Memory B cell (primary cell): ENCODE measurements at regions not wholly inside any gene's neighbourhood (a gene's known extent, or its start where the extent isn't known, plus 50 kb on each side); places are given as distances from the start of the nearest gene placed in this dataset.

Source experiments
- ATAC-seq: fragments of 150-1000 bp; cut with Tn5 transposase; 2 replicates; pipeline ENCODE4 v1.10.0; 2021; ENCODE audit warnings: low read depth, mild to moderate bottlenecking, moderate library complexity
- DNase-seq, 2 donors: peaks; one replicate each; pipeline ENCODE4 v3.0.0; 2022; ENCODE audit warnings: low spot score in 2 of 2
- H3K27ac Mint-ChIP-seq: one replicate; pipeline ENCODE4 v1.8.0; 2022; ENCODE audit warnings: mild to moderate bottlenecking, moderate library complexity, mixed read lengths
- H3K27me3 Mint-ChIP-seq: one replicate; pipeline ENCODE4 v1.8.0; 2022; ENCODE audit warnings: mixed read lengths
- H3K36me3 Mint-ChIP-seq: one replicate; pipeline ENCODE4 v1.8.0; 2022; ENCODE audit warnings: mild to moderate bottlenecking, mixed read lengths
- H3K4me1 Mint-ChIP-seq: one replicate; pipeline ENCODE4 v1.8.0; 2022; ENCODE audit warnings: mixed read lengths
- H3K4me3 Mint-ChIP-seq: one replicate; pipeline ENCODE4 v1.8.0; 2022; ENCODE audit warnings: mild to moderate bottlenecking, moderate library complexity, mixed read lengths
- H3K9me3 Mint-ChIP-seq: one replicate; pipeline ENCODE4 v1.8.0; 2022; ENCODE audit warnings: mixed read lengths

GRCh38 chr13:73714522-73714921 lies 419.7 kb downstream of the KLF12 start:
- ATAC-seq (no peak), DNase-seq (no peak)
- peaks cover 38% of the 10 kb centered on the region for H3K36me3 Mint-ChIP-seq
- H3K27ac Mint-ChIP-seq = peak overlapping the region; percentile 29
- H3K27me3 Mint-ChIP-seq = no peaks in the 10 kb centered on the region
- H3K9me3 Mint-ChIP-seq = no peaks in the 10 kb centered on the region
- no peak overlapping the region for H3K4me3 Mint-ChIP-seq
- H3K4me1 Mint-ChIP-seq = peaks cover 2% of the 10 kb centered on the region

- ATAC-seq = peak; percentile 53
- Mint-ChIP-seq H3K9me3 (no peaks in the 10 kb centered on the region), H3K4me1 (no peaks in the 10 kb centered on the region), H3K4me3 (no peak overlapping the region), H3K27me3 (no peaks in the 10 kb centered on the region), H3K27ac (no peak overlapping the region), H3K36me3 (peaks cover 34% of the 10 kb centered on the region)
- DNase-seq = peak in 1 of 2 donors; percentile 7
These were observed 425.7 kb downstream of the KLF12 start for GRCh38 chr13:73708393-73708985.

GRCh38 chr13:73704587-73704986 lies 429.6 kb downstream of the KLF12 start:
- Mint-ChIP-seq H3K27me3 (no peaks in the 10 kb centered on the region), H3K4me1 (no peaks in the 10 kb centered on the region), H3K9me3 (no peaks in the 10 kb centered on the region), H3K4me3 (no peak overlapping the region), H3K36me3 (peaks cover 18% of the 10 kb centered on the region), H3K27ac (peak overlapping the region; percentile 18)
- DNase-seq = no peak
- no peak for ATAC-seq

- Mint-ChIP-seq H3K4me1 (no peaks in the 10 kb centered on the region), H3K36me3 (peaks cover 21% of the 10 kb centered on the region), H3K4me3 (no peak overlapping the region), H3K27me3 (no peaks in the 10 kb centered on the region), H3K27ac (no peak overlapping the region), H3K9me3 (no peaks in the 10 kb centered on the region)
- ATAC-seq (no peak), DNase-seq (no peak)
These were observed 430.6 kb downstream of the KLF12 start for GRCh38 chr13:73703606-73704005.

GRCh38 chr13:73702419-73703071 lies 431.7 kb downstream of the KLF12 start:
- peaks cover 24% of the 10 kb centered on the region for H3K36me3 Mint-ChIP-seq
- no peaks in the 10 kb centered on the region for H3K27me3 Mint-ChIP-seq
- no peaks in the 10 kb centered on the region for H3K4me1 Mint-ChIP-seq
- H3K27ac Mint-ChIP-seq = no peak overlapping the region
- no peaks in the 10 kb centered on the region for H3K9me3 Mint-ChIP-seq
- no peak overlapping the region for H3K4me3 Mint-ChIP-seq
- no peak for DNase-seq
- ATAC-seq = peak; percentile 29

- H3K27ac Mint-ChIP-seq = no peak overlapping the region
- H3K27me3 Mint-ChIP-seq = no peaks in the 10 kb centered on the region
- H3K4me1 Mint-ChIP-seq = no peaks in the 10 kb centered on the region
- H3K9me3 Mint-ChIP-seq = no peaks in the 10 kb centered on the region
- no peak overlapping the region for H3K4me3 Mint-ChIP-seq
- H3K36me3 Mint-ChIP-seq = peaks cover 26% of the 10 kb centered on the region
- ATAC-seq = no peak
- no peak for DNase-seq
These were observed 433.0 kb downstream of the KLF12 start for GRCh38 chr13:73701160-73701559.

GRCh38 chr13:73698859-73699258 lies 435.3 kb downstream of the KLF12 start:
- Mint-ChIP-seq H3K27ac (no peak overlapping the region), H3K4me1 (no peaks in the 10 kb centered on the region), H3K4me3 (no peak overlapping the region), H3K27me3 (no peaks in the 10 kb centered on the region), H3K36me3 (peaks cover 33% of the 10 kb centered on the region), H3K9me3 (no peaks in the 10 kb centered on the region)
- DNase-seq = no peak
- ATAC-seq = no peak

- H3K4me1 Mint-ChIP-seq = no peaks in the 10 kb centered on the region
- H3K4me3 Mint-ChIP-seq = no peak overlapping the region
- H3K27ac Mint-ChIP-seq = no peak overlapping the region
- ATAC-seq (no peak), DNase-seq (no peak)
- H3K27me3 Mint-ChIP-seq = no peaks in the 10 kb centered on the region
- H3K36me3 Mint-ChIP-seq = peaks cover 35% of the 10 kb centered on the region
- H3K9me3 Mint-ChIP-seq = no peaks in the 10 kb centered on the region
These were observed 437.0 kb downstream of the KLF12 start for GRCh38 chr13:73697166-73697565.

GRCh38 chr13:73696713-73697112 lies 437.5 kb downstream of the KLF12 start:
- no peak for DNase-seq
- Mint-ChIP-seq H3K36me3 (peaks cover 37% of the 10 kb centered on the region), H3K27ac (no peak overlapping the region), H3K4me1 (no peaks in the 10 kb centered on the region), H3K4me3 (no peak overlapping the region), H3K9me3 (no peaks in the 10 kb centered on the region), H3K27me3 (no peaks in the 10 kb centered on the region)
- no peak for ATAC-seq

- ATAC-seq (no peak), DNase-seq (no peak)
- no peaks in the 10 kb centered on the region for H3K27me3 Mint-ChIP-seq
- peaks cover 38% of the 10 kb centered on the region for H3K36me3 Mint-ChIP-seq
- H3K4me3 Mint-ChIP-seq = no peak overlapping the region
- H3K9me3 Mint-ChIP-seq = no peaks in the 10 kb centered on the region
- no peak overlapping the region for H3K27ac Mint-ChIP-seq
- H3K4me1 Mint-ChIP-seq = no peaks in the 10 kb centered on the region
These were observed 437.9 kb downstream of the KLF12 start for GRCh38 chr13:73696271-73696670.

GRCh38 chr13:73695325-73695724 lies 438.9 kb downstream of the KLF12 start:
- DNase-seq (no peak), ATAC-seq (no peak)
- Mint-ChIP-seq H3K27me3 (no peaks in the 10 kb centered on the region), H3K36me3 (peaks cover 38% of the 10 kb centered on the region), H3K4me3 (no peak overlapping the region), H3K27ac (no peak overlapping the region), H3K4me1 (no peaks in the 10 kb centered on the region), H3K9me3 (no peaks in the 10 kb centered on the region)

- H3K27ac Mint-ChIP-seq = no peak overlapping the region
- peaks cover 42% of the 10 kb centered on the region for H3K36me3 Mint-ChIP-seq
- no peak for ATAC-seq
- H3K4me1 Mint-ChIP-seq = no peaks in the 10 kb centered on the region
- H3K4me3 Mint-ChIP-seq = no peak overlapping the region
- H3K9me3 Mint-ChIP-seq = no peaks in the 10 kb centered on the region
- DNase-seq = no peak
- no peaks in the 10 kb centered on the region for H3K27me3 Mint-ChIP-seq
These were observed 441.0 kb downstream of the KLF12 start for GRCh38 chr13:73693215-73693614.

- Mint-ChIP-seq H3K4me3 (no peak overlapping the region), H3K4me1 (no peaks in the 10 kb centered on the region), H3K36me3 (peaks cover 31% of the 10 kb centered on the region), H3K27ac (no peak overlapping the region), H3K27me3 (no peaks in the 10 kb centered on the region), H3K9me3 (no peaks in the 10 kb centered on the region)
- ATAC-seq (no peak), DNase-seq (no peak)
These were observed 442.3 kb downstream of the KLF12 start for GRCh38 chr13:73691891-73692290.

- no peak overlapping the region for H3K27ac Mint-ChIP-seq
- no peak for DNase-seq
- no peak for ATAC-seq
- no peaks in the 10 kb centered on the region for H3K9me3 Mint-ChIP-seq
- peaks cover 13% of the 10 kb centered on the region for H3K36me3 Mint-ChIP-seq
- H3K4me1 Mint-ChIP-seq = no peaks in the 10 kb centered on the region
- no peaks in the 10 kb centered on the region for H3K27me3 Mint-ChIP-seq
- H3K4me3 Mint-ChIP-seq = no peak overlapping the region
These were observed 446.3 kb downstream of the KLF12 start for GRCh38 chr13:73687929-73688328.

GRCh38 chr13:73687087-73687486 lies 447.1 kb downstream of the KLF12 start:
- H3K4me1 Mint-ChIP-seq = no peaks in the 10 kb centered on the region
- no peak overlapping the region for H3K27ac Mint-ChIP-seq
- no peak overlapping the region for H3K4me3 Mint-ChIP-seq
- no peak for DNase-seq
- no peaks in the 10 kb centered on the region for H3K9me3 Mint-ChIP-seq
- no peaks in the 10 kb centered on the region for H3K27me3 Mint-ChIP-seq
- no peak for ATAC-seq
- H3K36me3 Mint-ChIP-seq = peaks cover 15% of the 10 kb centered on the region
